ENCODE measurements at regions not wholly inside any gene's neighbourhood (a gene's known extent, or its start where the extent isn't known, plus 50 kb on each side); places are given as distances from the start of the nearest gene placed in this dataset.

DNA sequence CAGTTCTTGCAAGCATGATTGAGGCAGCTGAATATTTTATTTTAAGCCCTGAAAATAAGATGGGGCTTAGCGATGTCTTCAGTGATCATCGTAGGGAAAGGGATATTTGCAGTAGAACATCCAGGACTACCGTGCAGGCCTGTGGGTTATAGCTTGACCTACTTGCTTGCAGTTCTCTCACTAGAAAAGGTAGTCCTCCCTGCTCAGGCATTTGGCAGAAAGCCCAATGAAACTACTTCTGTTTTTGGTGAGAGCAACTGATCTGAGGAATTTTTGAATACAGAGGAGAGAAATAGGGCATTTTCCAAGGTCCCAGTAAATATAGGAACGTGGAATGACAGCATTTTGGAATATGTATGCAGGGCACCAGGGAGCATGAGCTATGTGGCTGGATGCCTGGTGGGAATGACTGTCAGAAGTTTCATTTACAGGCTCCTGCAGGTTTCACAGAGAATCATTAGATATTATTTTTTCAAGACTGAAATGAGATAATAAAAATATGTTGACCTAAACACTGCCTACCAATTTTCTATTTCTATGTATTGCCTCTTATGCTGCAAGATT lies 417.9 kb upstream of the ACTBL2 start:
- TF ChIP-seq, protein P1, sequence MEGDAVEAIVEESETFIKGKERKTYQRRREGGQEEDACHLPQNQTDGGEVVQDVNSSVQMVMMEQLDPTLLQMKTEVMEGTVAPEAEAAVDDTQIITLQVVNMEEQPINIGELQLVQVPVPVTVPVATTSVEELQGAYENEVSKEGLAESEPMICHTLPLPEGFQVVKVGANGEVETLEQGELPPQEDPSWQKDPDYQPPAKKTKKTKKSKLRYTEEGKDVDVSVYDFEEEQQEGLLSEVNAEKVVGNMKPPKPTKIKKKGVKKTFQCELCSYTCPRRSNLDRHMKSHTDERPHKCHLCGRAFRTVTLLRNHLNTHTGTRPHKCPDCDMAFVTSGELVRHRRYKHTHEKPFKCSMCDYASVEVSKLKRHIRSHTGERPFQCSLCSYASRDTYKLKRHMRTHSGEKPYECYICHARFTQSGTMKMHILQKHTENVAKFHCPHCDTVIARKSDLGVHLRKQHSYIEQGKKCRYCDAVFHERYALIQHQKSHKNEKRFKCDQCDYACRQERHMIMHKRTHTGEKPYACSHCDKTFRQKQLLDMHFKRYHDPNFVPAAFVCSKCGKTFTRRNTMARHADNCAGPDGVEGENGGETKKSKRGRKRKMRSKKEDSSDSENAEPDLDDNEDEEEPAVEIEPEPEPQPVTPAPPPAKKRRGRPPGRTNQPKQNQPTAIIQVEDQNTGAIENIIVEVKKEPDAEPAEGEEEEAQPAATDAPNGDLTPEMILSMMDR (conservative IDR thresholded peaks at IDR 0.05; ENCODE audit: low read depth, low read length) = no peak
- TF ChIP-seq EZH2phosphoT487 (IDR thresholded peaks at IDR 0.05; ENCODE audit: borderline replicate concordance, low read length) (no peak), EZH2 (IDR thresholded peaks at IDR 0.05; ENCODE audit: low read length, unreplicated experiment) (no peak)

Measured in PC-3 (cell line).